22Rv1 (cell line): ENCODE measurements at regions not wholly inside any gene's neighbourhood (a gene's known extent, or its start where the extent isn't known, plus 50 kb on each side); places are given as distances from the start of the nearest gene placed in this dataset.

Experiments
- CTCF ChIP-seq: fragments of 450-650 bp; IDR thresholded peaks from 2 replicates; pipeline ENCODE4 v1.5.1; 2017; ENCODE audit warnings: mild to moderate bottlenecking
- ZFX ChIP-seq: fragments of 450-650 bp; IDR thresholded peaks from 2 replicates; pipeline ENCODE4 v1.6.1; 2017; ENCODE audit warnings: antibody characterized with exemption, borderline replicate concordance

- no peak for TF ChIP-seq CTCF
- no peak for TF ChIP-seq ZFX
Observed at GRCh38 chr4:138110815-138111214, 131.3 kb downstream of the SLC7A11 start.
